ENCODE measurements at regions not wholly inside any gene's neighbourhood (a gene's known extent, or its start where the extent isn't known, plus 50 kb on each side); places are given as distances from the start of the nearest gene placed in this dataset.
"Not testable (repeated sequence)": the region's sequence is repeated elsewhere in the genome, so short reads cannot be mapped to it uniquely, and the experiment has no call there.

- WGBS, 2 experiments (ENCODE audit: insufficient coverage in 1 of 2, insufficient read length in 1 of 2), result 90 to 100% methylated on average over 2 to 4 of the region's 4 CpGs
- H3K4me1 Mint-ChIP-seq, result no peaks in the 10 kb centered on the region
- H3K27ac Mint-ChIP-seq, result no peak overlapping the region
Observed at GRCh38 chr2:123791207-123791606, 233.9 kb upstream of the CNTNAP5 start.

DNA sequence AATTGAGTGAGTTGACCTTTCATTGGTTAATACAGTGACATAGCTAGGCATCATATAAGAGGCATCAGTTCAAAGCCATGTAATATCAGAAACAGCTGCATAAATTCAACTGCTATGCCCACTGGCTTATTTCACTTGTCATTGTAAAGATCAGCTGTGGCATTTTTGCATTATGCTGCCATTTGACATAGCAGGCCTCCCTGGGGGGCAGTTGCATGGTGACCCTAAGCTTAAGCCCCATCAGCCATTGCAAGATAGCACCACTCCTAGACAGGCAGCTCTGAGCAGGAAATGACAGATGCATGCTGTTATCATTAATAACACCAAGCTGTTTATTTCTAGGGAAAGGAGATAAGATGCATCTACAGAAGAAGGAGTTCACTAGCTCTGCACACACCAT lies 233.4 kb upstream of the CNTNAP5 start:
- no peaks in the 10 kb centered on the region for H3K27me3 Mint-ChIP-seq (ENCODE audit: insufficient read depth)
- DNase-seq, result no peak
- peaks cover under 1% of the 10 kb centered on the region for H3K9me3 ChIP-seq (ENCODE audit: control insufficient read depth, low read length)
- TF ChIP-seq, protein P1, sequence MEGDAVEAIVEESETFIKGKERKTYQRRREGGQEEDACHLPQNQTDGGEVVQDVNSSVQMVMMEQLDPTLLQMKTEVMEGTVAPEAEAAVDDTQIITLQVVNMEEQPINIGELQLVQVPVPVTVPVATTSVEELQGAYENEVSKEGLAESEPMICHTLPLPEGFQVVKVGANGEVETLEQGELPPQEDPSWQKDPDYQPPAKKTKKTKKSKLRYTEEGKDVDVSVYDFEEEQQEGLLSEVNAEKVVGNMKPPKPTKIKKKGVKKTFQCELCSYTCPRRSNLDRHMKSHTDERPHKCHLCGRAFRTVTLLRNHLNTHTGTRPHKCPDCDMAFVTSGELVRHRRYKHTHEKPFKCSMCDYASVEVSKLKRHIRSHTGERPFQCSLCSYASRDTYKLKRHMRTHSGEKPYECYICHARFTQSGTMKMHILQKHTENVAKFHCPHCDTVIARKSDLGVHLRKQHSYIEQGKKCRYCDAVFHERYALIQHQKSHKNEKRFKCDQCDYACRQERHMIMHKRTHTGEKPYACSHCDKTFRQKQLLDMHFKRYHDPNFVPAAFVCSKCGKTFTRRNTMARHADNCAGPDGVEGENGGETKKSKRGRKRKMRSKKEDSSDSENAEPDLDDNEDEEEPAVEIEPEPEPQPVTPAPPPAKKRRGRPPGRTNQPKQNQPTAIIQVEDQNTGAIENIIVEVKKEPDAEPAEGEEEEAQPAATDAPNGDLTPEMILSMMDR (conservative IDR thresholded peaks at IDR 0.05), result no peak
- H3K27me3 ChIP-seq (ENCODE audit: control insufficient read depth, insufficient read depth, low read length, poor library complexity, severe bottlenecking), result no peaks in the 10 kb centered on the region
- H3K4me1 Mint-ChIP-seq, result no peaks in the 10 kb centered on the region
- H3K9me3 Mint-ChIP-seq, result peaks cover 6% of the 10 kb centered on the region
- no peak overlapping the region for H3K9ac ChIP-seq (ENCODE audit: extremely low read depth, low read length, poor library complexity, severe bottlenecking)
- H3K27ac ChIP-seq (ENCODE audit: low read depth, low read length), result no peak overlapping the region
- H3K36me3 Mint-ChIP-seq (ENCODE audit: low read depth), result no peaks in the 10 kb centered on the region
- H3K27ac Mint-ChIP-seq, result no peak overlapping the region
- H3K36me3 ChIP-seq (ENCODE audit: control insufficient read depth, insufficient read depth, low read length), result no peaks in the 10 kb centered on the region
- H3K4me3 Mint-ChIP-seq, result no peak overlapping the region
- peaks cover 6% of the 10 kb centered on the region for H3K4me1 ChIP-seq (ENCODE audit: control insufficient read depth, insufficient read depth, low read length)
- no peak overlapping the region for H3K4me3 ChIP-seq (ENCODE audit: low read length)

More at GRCh38 chr2:123791207-123791606, 233.9 kb upstream of the CNTNAP5 start:
- Mint-ChIP-seq H3K36me3 (ENCODE audit: low read depth) (no peaks in the 10 kb centered on the region), H3K9me3 (peaks cover 11% of the 10 kb centered on the region), H3K27me3 (ENCODE audit: insufficient read depth) (no peaks in the 10 kb centered on the region), H3K4me3 (no peak overlapping the region)
- H3K9ac ChIP-seq (ENCODE audit: extremely low read depth, low read length, poor library complexity, severe bottlenecking), result no peak overlapping the region
- TF ChIP-seq, protein P1 (conservative IDR thresholded peaks at IDR 0.05), result no peak
- DNase-seq, result no peak
- peaks cover 6% of the 10 kb centered on the region for H3K4me1 ChIP-seq (ENCODE audit: control insufficient read depth, insufficient read depth, low read length)
- peaks cover 5% of the 10 kb centered on the region for H3K9me3 ChIP-seq (ENCODE audit: control insufficient read depth, low read length)
- H3K27me3 ChIP-seq (ENCODE audit: control insufficient read depth, insufficient read depth, low read length, poor library complexity, severe bottlenecking), result no peaks in the 10 kb centered on the region
- no peak overlapping the region for H3K4me3 ChIP-seq (ENCODE audit: low read length)
- no peaks in the 10 kb centered on the region for H3K36me3 ChIP-seq (ENCODE audit: control insufficient read depth, insufficient read depth, low read length)
- no peak overlapping the region for H3K27ac ChIP-seq (ENCODE audit: low read depth, low read length)

GRCh38 chr2:123804126-123804525 lies 221.0 kb upstream of the CNTNAP5 start:
- H3K4me3 ChIP-seq (ENCODE audit: low read length); H3K27me3 Mint-ChIP-seq (ENCODE audit: insufficient read depth); H3K4me1 Mint-ChIP-seq; H3K27ac Mint-ChIP-seq; H3K36me3 ChIP-seq (ENCODE audit: control insufficient read depth, insufficient read depth, low read length); H3K4me3 Mint-ChIP-seq; H3K9ac ChIP-seq (ENCODE audit: extremely low read depth, low read length, poor library complexity, severe bottlenecking); H3K27me3 ChIP-seq (ENCODE audit: control insufficient read depth, insufficient read depth, low read length, poor library complexity, severe bottlenecking); H3K27ac ChIP-seq (ENCODE audit: low read depth, low read length); DNase-seq; H3K4me1 ChIP-seq (ENCODE audit: control insufficient read depth, insufficient read depth, low read length): not testable (repeated sequence)
- Mint-ChIP-seq H3K9me3 (peaks cover 55% of the 10 kb centered on the region), H3K36me3 (ENCODE audit: low read depth) (peaks cover 11% of the 10 kb centered on the region)
- 90 to 92% methylated on average over 2 to 6 of the region's 6 CpGs for WGBS, 2 experiments (ENCODE audit: insufficient coverage in 1 of 2, insufficient read length in 1 of 2)
- H3K9me3 ChIP-seq (ENCODE audit: control insufficient read depth, low read length), result peaks cover 42% of the 10 kb centered on the region

GRCh38 chr2:123805746-123806145 lies 219.3 kb upstream of the CNTNAP5 start:
- peaks cover 58% of the 10 kb centered on the region for H3K9me3 ChIP-seq (ENCODE audit: control insufficient read depth, low read length)
- H3K4me3 ChIP-seq (ENCODE audit: low read length); DNase-seq; H3K4me3 Mint-ChIP-seq; H3K27me3 Mint-ChIP-seq (ENCODE audit: insufficient read depth); H3K27ac ChIP-seq (ENCODE audit: low read depth, low read length); H3K9ac ChIP-seq (ENCODE audit: extremely low read depth, low read length, poor library complexity, severe bottlenecking); H3K4me1 ChIP-seq (ENCODE audit: control insufficient read depth, insufficient read depth, low read length); H3K36me3 ChIP-seq (ENCODE audit: control insufficient read depth, insufficient read depth, low read length); H3K27me3 ChIP-seq (ENCODE audit: control insufficient read depth, insufficient read depth, low read length, poor library complexity, severe bottlenecking); H3K4me1 Mint-ChIP-seq; H3K27ac Mint-ChIP-seq: not testable (repeated sequence)
- WGBS, 2 experiments (ENCODE audit: insufficient coverage in 1 of 2, insufficient read length in 1 of 2), result 88 to 90% methylated on average over 2 to 3 of the region's 3 CpGs
- peaks cover 11% of the 10 kb centered on the region for H3K36me3 Mint-ChIP-seq (ENCODE audit: low read depth)
- H3K9me3 Mint-ChIP-seq, result peaks cover 59% of the 10 kb centered on the region
